C4-2B (cell line): ENCODE measurements at regions not wholly inside any gene's neighbourhood (a gene's known extent, or its start where the extent isn't known, plus 50 kb on each side); places are given as distances from the start of the nearest gene placed in this dataset.

ENCODE experiments used
- H3K27ac ChIP-seq: fragments of 450-650 bp; 2 replicates; pipeline ENCODE4 v1.5.1; 2017
- ZFX ChIP-seq: fragments of 450-650 bp; IDR thresholded peaks from 2 replicates; pipeline ENCODE4 v1.6.1; 2017
- TF ChIP-seq, protein P1 (sequence below): fragments of 450-650 bp; conservative IDR thresholded peaks from 2 replicates; pipeline ENCODE4 v1.5.1; 2017; ENCODE audit warnings: mild to moderate bottlenecking

DNA sequence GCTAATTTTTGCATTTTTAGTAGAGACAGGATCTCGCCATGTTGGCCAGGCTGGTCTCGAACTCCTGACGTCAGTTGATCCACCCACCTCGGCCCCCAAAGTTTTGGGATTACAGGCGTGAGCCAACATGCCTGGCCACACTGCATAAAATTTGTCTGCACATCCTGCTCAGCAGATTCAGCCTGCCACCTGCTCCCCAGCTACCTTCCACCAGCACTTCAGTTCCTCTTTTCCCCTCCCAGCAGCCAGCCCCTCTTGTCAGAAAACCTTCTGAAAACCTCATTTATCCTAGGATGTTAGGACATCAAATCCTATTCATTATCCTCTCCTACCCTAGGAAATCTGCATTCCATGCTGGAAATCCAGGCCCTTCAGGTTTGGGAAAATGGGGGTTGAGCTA is 78.2 kb upstream of the CALM2 start:
- no peak for TF ChIP-seq ZFX
- TF ChIP-seq, protein P1, sequence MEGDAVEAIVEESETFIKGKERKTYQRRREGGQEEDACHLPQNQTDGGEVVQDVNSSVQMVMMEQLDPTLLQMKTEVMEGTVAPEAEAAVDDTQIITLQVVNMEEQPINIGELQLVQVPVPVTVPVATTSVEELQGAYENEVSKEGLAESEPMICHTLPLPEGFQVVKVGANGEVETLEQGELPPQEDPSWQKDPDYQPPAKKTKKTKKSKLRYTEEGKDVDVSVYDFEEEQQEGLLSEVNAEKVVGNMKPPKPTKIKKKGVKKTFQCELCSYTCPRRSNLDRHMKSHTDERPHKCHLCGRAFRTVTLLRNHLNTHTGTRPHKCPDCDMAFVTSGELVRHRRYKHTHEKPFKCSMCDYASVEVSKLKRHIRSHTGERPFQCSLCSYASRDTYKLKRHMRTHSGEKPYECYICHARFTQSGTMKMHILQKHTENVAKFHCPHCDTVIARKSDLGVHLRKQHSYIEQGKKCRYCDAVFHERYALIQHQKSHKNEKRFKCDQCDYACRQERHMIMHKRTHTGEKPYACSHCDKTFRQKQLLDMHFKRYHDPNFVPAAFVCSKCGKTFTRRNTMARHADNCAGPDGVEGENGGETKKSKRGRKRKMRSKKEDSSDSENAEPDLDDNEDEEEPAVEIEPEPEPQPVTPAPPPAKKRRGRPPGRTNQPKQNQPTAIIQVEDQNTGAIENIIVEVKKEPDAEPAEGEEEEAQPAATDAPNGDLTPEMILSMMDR: no peak
- H3K27ac ChIP-seq: no peak overlapping the region

DNA sequence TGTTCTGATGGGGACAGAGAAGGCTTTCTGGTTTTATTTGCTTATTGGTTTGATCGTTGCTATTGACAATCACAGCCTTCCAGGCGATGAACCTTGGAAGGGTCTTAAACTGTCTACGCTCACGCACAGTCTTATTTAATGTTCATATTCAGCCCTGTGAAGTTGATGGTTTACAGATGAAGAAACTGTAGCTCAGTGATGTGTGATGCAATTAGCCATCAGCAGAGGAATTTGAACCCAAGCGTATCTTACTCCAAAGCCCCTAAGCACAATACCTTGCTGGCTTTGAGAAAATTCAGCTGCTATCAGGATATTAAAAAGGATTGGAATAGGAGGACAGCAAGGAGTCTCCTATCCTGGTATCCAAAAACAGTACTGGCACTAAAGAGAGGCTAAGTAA is 77.1 kb upstream of the CALM2 start:
- TF ChIP-seq, protein P1: no peak
- no peak for TF ChIP-seq ZFX
- no peak overlapping the region for H3K27ac ChIP-seq

DNA sequence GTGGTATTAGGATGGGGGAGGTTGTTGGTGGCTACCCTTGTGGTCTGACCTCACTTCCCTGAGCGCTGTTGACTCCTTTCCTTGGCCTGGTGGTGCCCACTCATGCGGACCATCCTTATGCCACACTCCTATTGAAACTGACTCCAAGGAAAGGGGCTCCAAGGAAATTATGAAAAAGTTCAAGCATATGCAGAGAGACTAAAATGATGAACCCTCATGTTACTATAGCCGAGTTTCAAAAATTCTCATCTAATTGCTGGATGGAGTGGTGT is 75.0 kb upstream of the CALM2 start:
- TF ChIP-seq, protein P1: no peak
- no peak for TF ChIP-seq ZFX
- no peak overlapping the region for H3K27ac ChIP-seq

DNA sequence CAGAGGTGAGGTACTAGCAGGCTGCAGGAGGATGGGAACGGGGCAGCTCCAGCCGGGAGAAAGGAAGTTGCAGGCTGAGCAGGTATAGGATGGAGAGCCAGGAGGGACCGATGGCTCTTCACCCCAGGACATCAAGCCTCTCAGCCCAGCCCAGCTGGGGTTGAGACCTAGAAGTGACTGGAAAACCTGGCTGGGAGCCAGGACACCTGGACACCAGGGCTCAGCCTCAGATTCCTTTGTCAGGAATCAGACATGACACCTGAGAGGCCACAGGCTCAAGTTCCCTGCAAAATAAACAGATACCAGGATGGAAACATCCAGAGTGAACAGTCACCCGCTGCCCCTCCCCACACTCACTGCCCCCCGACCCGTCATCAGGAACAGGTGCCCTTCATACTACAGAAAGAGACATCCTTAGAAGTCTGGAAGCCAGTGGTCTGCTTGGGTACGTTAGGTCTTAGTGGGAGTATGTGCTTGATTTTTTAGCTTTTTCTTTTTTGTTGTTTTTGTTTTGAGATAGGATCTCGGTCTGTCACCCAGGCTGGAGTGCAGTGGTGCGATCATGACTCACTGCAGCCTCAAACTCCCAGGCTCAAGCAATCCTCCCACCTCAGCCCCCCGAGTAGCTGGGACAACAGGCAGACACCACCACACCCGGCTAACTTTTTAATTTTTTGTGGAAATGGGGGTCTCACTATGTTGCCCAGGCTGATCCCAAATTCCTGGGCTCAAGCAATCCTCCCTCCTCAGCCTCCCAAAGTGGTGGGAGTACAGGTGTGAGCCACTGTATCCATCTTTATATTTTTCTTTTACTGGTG is 74.5 kb upstream of the CALM2 start:
- TF ChIP-seq ZFX: no peak
- TF ChIP-seq, protein P1: no peak
- no peak overlapping the region for H3K27ac ChIP-seq

DNA sequence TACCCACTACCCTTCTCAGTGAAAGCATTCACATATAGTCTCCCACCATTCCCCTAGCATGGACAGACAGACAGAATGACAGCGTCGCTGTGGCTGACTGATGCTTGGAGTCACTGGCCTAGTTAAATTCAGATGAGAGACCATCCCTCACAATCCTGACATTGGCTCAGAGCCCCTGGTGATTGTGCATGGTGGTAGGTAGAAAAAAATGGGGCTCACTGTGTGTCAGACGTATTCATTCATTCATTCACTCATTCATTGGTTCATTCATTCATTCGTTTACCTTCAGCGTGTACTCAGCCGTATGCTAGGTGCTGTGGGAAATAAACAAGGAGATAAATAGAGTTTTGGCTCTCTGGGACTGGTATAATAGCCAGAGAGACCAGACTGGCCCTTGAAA is 73.6 kb upstream of the CALM2 start:
- no peak overlapping the region for H3K27ac ChIP-seq
- no peak for TF ChIP-seq ZFX
- TF ChIP-seq, protein P1: no peak

DNA sequence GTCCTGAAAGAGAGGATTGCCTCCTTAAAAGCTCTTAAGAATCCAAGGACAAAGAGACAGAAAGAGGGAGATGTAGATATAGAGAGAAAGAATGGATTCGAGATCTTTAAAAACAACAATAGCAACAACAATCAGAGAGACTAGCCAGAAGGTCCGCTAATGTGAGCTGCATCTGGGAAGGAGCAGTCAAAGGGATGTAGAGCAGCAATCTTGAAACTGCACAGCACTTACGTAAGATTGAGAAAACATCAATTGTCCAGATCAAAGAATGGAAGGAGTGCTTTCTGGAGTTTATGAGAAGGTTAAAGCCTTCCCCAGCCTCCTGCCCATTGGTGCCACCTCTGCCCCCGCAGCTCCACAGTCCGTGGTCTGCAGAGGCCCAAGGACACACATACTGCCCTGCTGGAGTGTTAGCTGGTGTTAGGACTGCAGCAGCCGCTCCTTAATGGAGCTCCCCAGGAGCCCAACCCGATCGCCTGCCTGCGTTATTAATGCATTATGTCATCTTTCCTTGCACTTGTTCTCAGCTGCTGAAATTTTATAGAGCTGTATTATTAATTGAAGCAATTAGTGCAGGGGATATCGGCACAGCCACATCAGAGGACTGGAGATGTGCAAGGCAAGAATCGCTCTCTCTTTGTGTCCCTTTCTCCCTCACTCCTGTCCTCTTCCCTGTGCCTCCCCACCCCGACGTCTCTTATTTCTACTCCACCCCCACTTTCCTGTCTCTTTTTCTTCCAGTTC is 73.0 kb upstream of the CALM2 start:
- TF ChIP-seq ZFX: no peak
- TF ChIP-seq, protein P1: no peak
- H3K27ac ChIP-seq: no peak overlapping the region

DNA sequence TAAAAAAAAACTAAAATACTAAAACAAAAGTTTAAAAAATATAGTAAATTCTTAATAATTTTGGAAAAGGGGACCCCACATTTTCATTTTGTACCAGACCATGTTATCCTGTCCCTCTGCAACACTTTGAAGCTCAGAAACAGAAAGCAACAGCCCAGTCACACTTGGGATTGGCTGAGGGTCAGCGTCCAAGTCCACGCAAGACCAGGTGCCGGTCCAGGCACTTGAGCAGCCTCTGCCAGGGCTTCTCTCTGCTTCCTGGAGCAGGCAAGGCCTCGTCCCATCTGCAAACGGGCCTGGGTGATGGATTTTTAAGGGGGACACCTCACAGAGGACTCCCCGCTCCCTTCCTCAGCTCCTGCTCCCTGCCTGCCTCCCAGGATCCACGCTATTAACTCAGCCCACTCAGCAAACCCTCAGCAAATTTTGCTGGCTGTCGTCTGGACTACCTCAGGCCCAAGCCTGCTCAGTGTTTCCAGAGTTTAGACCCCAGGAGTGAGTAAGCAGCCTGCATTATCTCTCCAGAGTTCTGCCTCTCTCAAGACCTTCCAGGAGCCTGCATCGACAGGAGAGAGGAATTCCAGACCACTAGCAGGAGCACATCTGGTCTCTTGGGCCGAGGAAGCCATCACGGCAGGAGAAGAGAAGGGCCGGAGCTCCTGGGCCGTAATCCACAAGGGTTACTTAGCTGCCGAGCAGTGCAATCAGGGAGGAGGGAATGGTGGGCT is 67.4 kb upstream of the CALM2 start:
- TF ChIP-seq, protein P1: no peak
- no peak for TF ChIP-seq ZFX
- H3K27ac ChIP-seq: no peak overlapping the region
